ENCODE measurements at regions not wholly inside any gene's neighbourhood (a gene's known extent, or its start where the extent isn't known, plus 50 kb on each side); places are given as distances from the start of the nearest gene placed in this dataset.

- no peaks in the 10 kb centered on the region for H3K36me3 ChIP-seq
- no peaks in the 10 kb centered on the region for H3K9me3 ChIP-seq
- TF ChIP-seq, protein P1, sequence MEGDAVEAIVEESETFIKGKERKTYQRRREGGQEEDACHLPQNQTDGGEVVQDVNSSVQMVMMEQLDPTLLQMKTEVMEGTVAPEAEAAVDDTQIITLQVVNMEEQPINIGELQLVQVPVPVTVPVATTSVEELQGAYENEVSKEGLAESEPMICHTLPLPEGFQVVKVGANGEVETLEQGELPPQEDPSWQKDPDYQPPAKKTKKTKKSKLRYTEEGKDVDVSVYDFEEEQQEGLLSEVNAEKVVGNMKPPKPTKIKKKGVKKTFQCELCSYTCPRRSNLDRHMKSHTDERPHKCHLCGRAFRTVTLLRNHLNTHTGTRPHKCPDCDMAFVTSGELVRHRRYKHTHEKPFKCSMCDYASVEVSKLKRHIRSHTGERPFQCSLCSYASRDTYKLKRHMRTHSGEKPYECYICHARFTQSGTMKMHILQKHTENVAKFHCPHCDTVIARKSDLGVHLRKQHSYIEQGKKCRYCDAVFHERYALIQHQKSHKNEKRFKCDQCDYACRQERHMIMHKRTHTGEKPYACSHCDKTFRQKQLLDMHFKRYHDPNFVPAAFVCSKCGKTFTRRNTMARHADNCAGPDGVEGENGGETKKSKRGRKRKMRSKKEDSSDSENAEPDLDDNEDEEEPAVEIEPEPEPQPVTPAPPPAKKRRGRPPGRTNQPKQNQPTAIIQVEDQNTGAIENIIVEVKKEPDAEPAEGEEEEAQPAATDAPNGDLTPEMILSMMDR (IDR thresholded peaks at IDR 0.05): no peak
- TF ChIP-seq POLR2A (IDR thresholded peaks at IDR 0.05): no peak
- H3K27me3 ChIP-seq: no peaks in the 10 kb centered on the region
- intact Hi-C loops (cut with DNase I): no loop called here
- 45 to 49% methylated on average over 2 of the region's 2 CpGs for WGBS, 2 donors
- no peak overlapping the region for H3K4me3 ChIP-seq (replicated peaks in 1 of 3)
- DNase-seq: no peak
- H3K4me1 ChIP-seq: no peaks in the 10 kb centered on the region
- no peak overlapping the region for H3K27ac ChIP-seq
Measured at GRCh38 chr2:75964646-75965045, 253.9 kb upstream of the GCFC2 start.

- intact Hi-C loops (cut with DNase I): no loop called here
- H3K27ac ChIP-seq: no peak overlapping the region
- DNase-seq: no peak
- no peak overlapping the region for H3K4me3 ChIP-seq (replicated peaks in 1 of 3)
- TF ChIP-seq POLR2A (IDR thresholded peaks at IDR 0.05): no peak
- TF ChIP-seq, protein P1 (IDR thresholded peaks at IDR 0.05): no peak
- no peaks in the 10 kb centered on the region for H3K4me1 ChIP-seq
- H3K36me3 ChIP-seq: no peaks in the 10 kb centered on the region
- H3K27me3 ChIP-seq: no peaks in the 10 kb centered on the region
- H3K9me3 ChIP-seq: no peaks in the 10 kb centered on the region
- 70 to 78% methylated on average over 3 of the region's 3 CpGs for WGBS, 2 donors
Measured at GRCh38 chr2:75960472-75961009, 249.8 kb upstream of the GCFC2 start.

- 63 to 66% methylated on average over 4 of the region's 4 CpGs for WGBS, 2 donors
- DNase-seq: no peak
- no peak overlapping the region for H3K27ac ChIP-seq
- no peaks in the 10 kb centered on the region for H3K36me3 ChIP-seq
- no peak overlapping the region for H3K4me3 ChIP-seq (replicated peaks in 1 of 3)
- H3K4me1 ChIP-seq: no peaks in the 10 kb centered on the region
- H3K27me3 ChIP-seq: no peaks in the 10 kb centered on the region
- TF ChIP-seq, protein P1 (IDR thresholded peaks at IDR 0.05): no peak
- no peak for TF ChIP-seq POLR2A (IDR thresholded peaks at IDR 0.05)
- intact Hi-C loops (cut with DNase I): no loop called here
- H3K9me3 ChIP-seq: no peaks in the 10 kb centered on the region
Measured at GRCh38 chr2:75959724-75960471, 249.2 kb upstream of the GCFC2 start.

DNA sequence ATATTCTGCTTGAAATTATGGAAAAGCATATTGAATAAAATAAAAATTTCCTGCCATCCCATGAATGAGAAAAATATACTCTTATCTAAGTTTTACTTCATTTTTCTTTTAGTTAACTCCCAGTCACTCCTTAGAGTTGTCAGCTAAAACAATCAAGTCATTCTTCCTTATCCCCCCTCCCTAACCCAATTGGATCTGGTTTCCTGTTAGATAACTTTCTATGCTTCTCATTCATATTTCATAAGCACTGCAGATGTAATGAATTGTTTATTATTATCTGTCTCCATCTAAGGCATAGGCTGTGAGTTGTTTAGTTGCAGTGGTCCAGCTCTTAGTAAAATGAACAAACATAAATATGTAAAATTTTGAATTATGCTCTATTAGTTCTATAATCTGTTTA is 244.0 kb upstream of the GCFC2 start:
- Histone ChIP-seq H3K9me3 (no peaks in the 10 kb centered on the region), H3K27ac (no peak overlapping the region), H3K4me1 (no peaks in the 10 kb centered on the region), H3K4me3 (replicated peaks in 1 of 3) (no peak overlapping the region), H3K36me3 (no peaks in the 10 kb centered on the region), H3K27me3 (no peaks in the 10 kb centered on the region)
- TF ChIP-seq, protein P1 (IDR thresholded peaks at IDR 0.05): no peak
- TF ChIP-seq POLR2A (IDR thresholded peaks at IDR 0.05): no peak
- intact Hi-C loops (cut with DNase I): no loop called here
- DNase-seq: no peak

DNA sequence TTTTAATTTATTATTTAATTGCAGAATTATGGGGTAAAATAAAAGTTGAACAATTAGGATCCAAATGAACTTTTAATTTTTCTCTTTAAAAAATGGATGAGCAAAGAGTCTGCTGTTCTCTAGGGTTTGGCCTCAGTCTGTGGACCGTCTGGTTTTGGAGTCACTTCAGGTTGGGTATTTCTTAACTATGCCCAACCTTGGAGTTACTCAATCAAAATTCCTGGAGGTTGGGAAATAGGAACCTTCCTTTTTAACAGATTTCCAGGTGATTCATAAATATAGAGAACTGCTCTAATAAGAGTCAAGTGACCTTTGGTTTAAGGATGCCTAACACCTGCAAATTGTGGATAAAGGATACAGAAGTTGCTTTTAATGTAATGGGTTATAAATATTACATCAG is 241.5 kb upstream of the GCFC2 start:
- WGBS, 2 donors: 63 to 76% methylated on average over 1 of the region's 1 CpG
- DNase-seq: no peak
- Histone ChIP-seq H3K4me1 (no peaks in the 10 kb centered on the region), H3K9me3 (no peaks in the 10 kb centered on the region), H3K4me3 (replicated peaks in 1 of 3) (no peak overlapping the region), H3K27ac (no peak overlapping the region), H3K27me3 (no peaks in the 10 kb centered on the region), H3K36me3 (no peaks in the 10 kb centered on the region)
- TF ChIP-seq, protein P1 (IDR thresholded peaks at IDR 0.05): no peak
- no peak for TF ChIP-seq POLR2A (IDR thresholded peaks at IDR 0.05)
- intact Hi-C loops (cut with DNase I): no loop called here
